ENCODE measurements at regions not wholly inside any gene's neighbourhood (a gene's known extent, or its start where the extent isn't known, plus 50 kb on each side); places are given as distances from the start of the nearest gene placed in this dataset.

DNA sequence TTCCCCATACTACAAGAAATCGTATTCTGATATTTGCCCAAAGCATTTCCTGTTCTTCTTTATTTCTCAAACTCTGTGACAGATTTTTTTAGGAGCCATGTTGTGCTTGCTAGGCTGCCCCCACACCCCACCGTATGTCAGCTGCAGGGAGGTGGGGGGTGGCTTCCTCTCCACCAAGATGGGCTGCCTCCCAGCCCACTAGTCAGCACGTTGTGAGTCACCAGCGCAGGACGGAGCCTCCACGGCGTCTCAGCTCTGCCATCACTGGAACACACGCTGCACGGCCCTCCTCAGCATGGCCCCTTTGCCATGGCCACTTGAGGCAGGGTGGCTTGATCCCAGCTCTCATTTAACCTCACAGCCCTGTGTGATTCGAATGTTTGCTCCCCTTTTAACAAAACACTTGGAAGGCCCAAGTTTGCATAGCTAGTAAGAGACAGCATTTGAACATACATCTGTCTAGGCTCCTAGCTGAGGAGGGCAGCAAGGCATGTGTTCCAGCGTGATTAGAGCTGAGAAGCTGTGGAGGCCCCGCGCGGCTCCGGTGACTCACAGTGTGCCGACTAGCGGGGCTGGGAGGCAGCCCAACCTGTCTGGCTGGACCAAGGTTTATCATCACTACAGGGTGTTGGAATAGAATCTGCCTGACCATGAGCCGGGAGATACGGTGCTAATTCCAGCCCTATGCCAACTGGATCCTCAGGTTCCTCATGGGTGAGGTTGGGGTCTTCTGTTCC, 180.7 kb upstream of the NCAM1 start (continued):
- TF ChIP-seq, protein P1, sequence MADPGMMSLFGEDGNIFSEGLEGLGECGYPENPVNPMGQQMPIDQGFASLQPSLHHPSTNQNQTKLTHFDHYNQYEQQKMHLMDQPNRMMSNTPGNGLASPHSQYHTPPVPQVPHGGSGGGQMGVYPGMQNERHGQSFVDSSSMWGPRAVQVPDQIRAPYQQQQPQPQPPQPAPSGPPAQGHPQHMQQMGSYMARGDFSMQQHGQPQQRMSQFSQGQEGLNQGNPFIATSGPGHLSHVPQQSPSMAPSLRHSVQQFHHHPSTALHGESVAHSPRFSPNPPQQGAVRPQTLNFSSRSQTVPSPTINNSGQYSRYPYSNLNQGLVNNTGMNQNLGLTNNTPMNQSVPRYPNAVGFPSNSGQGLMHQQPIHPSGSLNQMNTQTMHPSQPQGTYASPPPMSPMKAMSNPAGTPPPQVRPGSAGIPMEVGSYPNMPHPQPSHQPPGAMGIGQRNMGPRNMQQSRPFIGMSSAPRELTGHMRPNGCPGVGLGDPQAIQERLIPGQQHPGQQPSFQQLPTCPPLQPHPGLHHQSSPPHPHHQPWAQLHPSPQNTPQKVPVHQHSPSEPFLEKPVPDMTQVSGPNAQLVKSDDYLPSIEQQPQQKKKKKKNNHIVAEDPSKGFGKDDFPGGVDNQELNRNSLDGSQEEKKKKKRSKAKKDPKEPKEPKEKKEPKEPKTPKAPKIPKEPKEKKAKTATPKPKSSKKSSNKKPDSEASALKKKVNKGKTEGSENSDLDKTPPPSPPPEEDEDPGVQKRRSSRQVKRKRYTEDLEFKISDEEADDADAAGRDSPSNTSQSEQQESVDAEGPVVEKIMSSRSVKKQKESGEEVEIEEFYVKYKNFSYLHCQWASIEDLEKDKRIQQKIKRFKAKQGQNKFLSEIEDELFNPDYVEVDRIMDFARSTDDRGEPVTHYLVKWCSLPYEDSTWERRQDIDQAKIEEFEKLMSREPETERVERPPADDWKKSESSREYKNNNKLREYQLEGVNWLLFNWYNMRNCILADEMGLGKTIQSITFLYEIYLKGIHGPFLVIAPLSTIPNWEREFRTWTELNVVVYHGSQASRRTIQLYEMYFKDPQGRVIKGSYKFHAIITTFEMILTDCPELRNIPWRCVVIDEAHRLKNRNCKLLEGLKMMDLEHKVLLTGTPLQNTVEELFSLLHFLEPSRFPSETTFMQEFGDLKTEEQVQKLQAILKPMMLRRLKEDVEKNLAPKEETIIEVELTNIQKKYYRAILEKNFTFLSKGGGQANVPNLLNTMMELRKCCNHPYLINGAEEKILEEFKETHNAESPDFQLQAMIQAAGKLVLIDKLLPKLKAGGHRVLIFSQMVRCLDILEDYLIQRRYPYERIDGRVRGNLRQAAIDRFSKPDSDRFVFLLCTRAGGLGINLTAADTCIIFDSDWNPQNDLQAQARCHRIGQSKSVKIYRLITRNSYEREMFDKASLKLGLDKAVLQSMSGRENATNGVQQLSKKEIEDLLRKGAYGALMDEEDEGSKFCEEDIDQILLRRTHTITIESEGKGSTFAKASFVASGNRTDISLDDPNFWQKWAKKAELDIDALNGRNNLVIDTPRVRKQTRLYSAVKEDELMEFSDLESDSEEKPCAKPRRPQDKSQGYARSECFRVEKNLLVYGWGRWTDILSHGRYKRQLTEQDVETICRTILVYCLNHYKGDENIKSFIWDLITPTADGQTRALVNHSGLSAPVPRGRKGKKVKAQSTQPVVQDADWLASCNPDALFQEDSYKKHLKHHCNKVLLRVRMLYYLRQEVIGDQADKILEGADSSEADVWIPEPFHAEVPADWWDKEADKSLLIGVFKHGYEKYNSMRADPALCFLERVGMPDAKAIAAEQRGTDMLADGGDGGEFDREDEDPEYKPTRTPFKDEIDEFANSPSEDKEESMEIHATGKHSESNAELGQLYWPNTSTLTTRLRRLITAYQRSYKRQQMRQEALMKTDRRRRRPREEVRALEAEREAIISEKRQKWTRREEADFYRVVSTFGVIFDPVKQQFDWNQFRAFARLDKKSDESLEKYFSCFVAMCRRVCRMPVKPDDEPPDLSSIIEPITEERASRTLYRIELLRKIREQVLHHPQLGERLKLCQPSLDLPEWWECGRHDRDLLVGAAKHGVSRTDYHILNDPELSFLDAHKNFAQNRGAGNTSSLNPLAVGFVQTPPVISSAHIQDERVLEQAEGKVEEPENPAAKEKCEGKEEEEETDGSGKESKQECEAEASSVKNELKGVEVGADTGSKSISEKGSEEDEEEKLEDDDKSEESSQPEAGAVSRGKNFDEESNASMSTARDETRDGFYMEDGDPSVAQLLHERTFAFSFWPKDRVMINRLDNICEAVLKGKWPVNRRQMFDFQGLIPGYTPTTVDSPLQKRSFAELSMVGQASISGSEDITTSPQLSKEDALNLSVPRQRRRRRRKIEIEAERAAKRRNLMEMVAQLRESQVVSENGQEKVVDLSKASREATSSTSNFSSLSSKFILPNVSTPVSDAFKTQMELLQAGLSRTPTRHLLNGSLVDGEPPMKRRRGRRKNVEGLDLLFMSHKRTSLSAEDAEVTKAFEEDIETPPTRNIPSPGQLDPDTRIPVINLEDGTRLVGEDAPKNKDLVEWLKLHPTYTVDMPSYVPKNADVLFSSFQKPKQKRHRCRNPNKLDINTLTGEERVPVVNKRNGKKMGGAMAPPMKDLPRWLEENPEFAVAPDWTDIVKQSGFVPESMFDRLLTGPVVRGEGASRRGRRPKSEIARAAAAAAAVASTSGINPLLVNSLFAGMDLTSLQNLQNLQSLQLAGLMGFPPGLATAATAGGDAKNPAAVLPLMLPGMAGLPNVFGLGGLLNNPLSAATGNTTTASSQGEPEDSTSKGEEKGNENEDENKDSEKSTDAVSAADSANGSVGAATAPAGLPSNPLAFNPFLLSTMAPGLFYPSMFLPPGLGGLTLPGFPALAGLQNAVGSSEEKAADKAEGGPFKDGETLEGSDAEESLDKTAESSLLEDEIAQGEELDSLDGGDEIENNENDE (IDR thresholded peaks at IDR 0.05; ENCODE audit: insufficient replicate concordance, low read length), result no peak
- no peak for TF ChIP-seq RNF2 (IDR thresholded peaks at IDR 0.05; ENCODE audit: borderline replicate concordance, low read depth, low read length, missing control alignments, poor library complexity, severe bottlenecking)
- no peak for TF ChIP-seq POLR2A (IDR thresholded peaks at IDR 0.05; ENCODE audit: control extremely low read depth in 1 of 2, low read depth in 2 of 2, low read length in 2 of 2)
- no peak for TF ChIP-seq JUN (IDR thresholded peaks at IDR 0.05; ENCODE audit: low read depth, low read length)
- TF ChIP-seq HDAC6 (IDR thresholded peaks at IDR 0.05; ENCODE audit: low read depth, low read length), result no peak
- TF ChIP-seq NRF1 (IDR thresholded peaks at IDR 0.05; ENCODE audit: low read depth, low read length), result no peak
- no peak for TF ChIP-seq POLR2AphosphoS5 (IDR thresholded peaks at IDR 0.05; ENCODE audit: low read depth, low read length)
- no peak for TF ChIP-seq TAF7 (optimal IDR thresholded peaks at IDR 0.05; ENCODE audit: borderline replicate concordance, low read depth, low read length)
- no peak for TF ChIP-seq HDAC2 (IDR thresholded peaks at IDR 0.05; ENCODE audit: borderline replicate concordance in 1 of 2, low read depth in 2 of 2, low read length in 2 of 2)
- no peak for TF ChIP-seq EGR1 (IDR thresholded peaks at IDR 0.05; ENCODE audit: borderline replicate concordance, low read depth, low read length)
- no peak for TF ChIP-seq PHF8 (conservative IDR thresholded peaks at IDR 0.05; ENCODE audit: low read depth, low read length)

Measured in H1 (cell line).